Stimulated activated CD4-positive, alpha-beta T cell treated with anti-CD3 and anti-CD28 coated beads, Interleukin-15, amount 100 ng/mL, for 48 hours (primary cell): ENCODE measurements at regions not wholly inside any gene's neighbourhood (a gene's known extent, or its start where the extent isn't known, plus 50 kb on each side); places are given as distances from the start of the nearest gene placed in this dataset.
"Not testable (repeated sequence)": the region's sequence is repeated elsewhere in the genome, so short reads cannot be mapped to it uniquely, and the experiment has no call there.

Experiments
- DNase-seq, 2 donors: peaks; one replicate each; pipeline ENCODE4 v3.0.0-alpha.2; 2020; ENCODE audit warnings: low read depth in 2 of 2

- no peak for DNase-seq
These were observed 183.1 kb downstream of the TMEM121 start for GRCh38 chr14:105709281-105710118.

GRCh38 chr14:105710119-105711043, 184.0 kb downstream of the TMEM121 start:
- no peak for DNase-seq

- DNase-seq, result no peak
These were observed 184.7 kb downstream of the TMEM121 start for GRCh38 chr14:105711044-105711620.

- no peak for DNase-seq
These were observed 185.6 kb downstream of the TMEM121 start for GRCh38 chr14:105711841-105712460.

GRCh38 chr14:105712670-105713069, 186.3 kb downstream of the TMEM121 start:
- DNase-seq, result not testable (repeated sequence)

GRCh38 chr14:105713160-105713559, 186.8 kb downstream of the TMEM121 start:
- DNase-seq, result not testable (repeated sequence)

- DNase-seq, result not testable (repeated sequence)
These were observed 187.5 kb downstream of the TMEM121 start for GRCh38 chr14:105713836-105714235.

GRCh38 chr14:105718787-105719186, 192.4 kb downstream of the TMEM121 start:
- DNase-seq, result not testable (repeated sequence)

- not testable (repeated sequence) for DNase-seq
These were observed 193.7 kb downstream of the TMEM121 start for GRCh38 chr14:105720106-105720505.

- DNase-seq, result not testable (repeated sequence)
These were observed 194.6 kb downstream of the TMEM121 start for GRCh38 chr14:105720852-105721601.

- DNase-seq, result not testable (repeated sequence)
These were observed 195.2 kb downstream of the TMEM121 start for GRCh38 chr14:105721602-105721970.

- DNase-seq, result not testable (repeated sequence)
These were observed 195.8 kb downstream of the TMEM121 start for GRCh38 chr14:105721996-105722709.

- not testable (repeated sequence) for DNase-seq
These were observed 196.9 kb downstream of the TMEM121 start for GRCh38 chr14:105723271-105723670.

- DNase-seq, result not testable (repeated sequence)
These were observed 197.4 kb downstream of the TMEM121 start for GRCh38 chr14:105723776-105724175.

- DNase-seq, result not testable (repeated sequence)
These were observed 203.5 kb downstream of the TMEM121 start for GRCh38 chr14:105729825-105730368.

GRCh38 chr14:105730731-105731130, 204.3 kb downstream of the TMEM121 start:
- not testable (repeated sequence) for DNase-seq

GRCh38 chr14:105731221-105731985, 205.0 kb downstream of the TMEM121 start:
- DNase-seq, result not testable (repeated sequence)

GRCh38 chr14:105733081-105734065, 207.0 kb downstream of the TMEM121 start:
- DNase-seq, result no peak
